Loucy (cell line): ENCODE measurements at regions not wholly inside any gene's neighbourhood (a gene's known extent, or its start where the extent isn't known, plus 50 kb on each side); places are given as distances from the start of the nearest gene placed in this dataset.

ENCODE experiments used
- H2AFZ ChIP-seq: fragments of 200-600 bp; sonication (generic); 2 replicates; pipeline ENCODE4 v1.6.0; 2016; ENCODE audit warnings: antibody characterized with exemption, mild to moderate bottlenecking, low read length, moderate library complexity
- H3F3A ChIP-seq: fragments of 200-600 bp; 2 replicates; pipeline ENCODE4 v1.6.0; 2016; ENCODE audit warnings: antibody characterized with exemption, low read depth, mild to moderate bottlenecking
- H3K27me3 ChIP-seq: fragments of 200-600 bp; sonication (generic); 2 replicates; pipeline ENCODE4 v1.6.1; 2014; ENCODE audit warnings: low read length, mild to moderate bottlenecking; ENCODE audit not compliant: insufficient read depth, poor library complexity, severe bottlenecking
- H3K36me3 ChIP-seq: fragments of 200-600 bp; sonication (generic); 2 replicates; pipeline ENCODE4 v1.6.1; 2016; ENCODE audit warnings: low read length; ENCODE audit not compliant: insufficient read depth
- H3K4me1 ChIP-seq: fragments of 200-600 bp; sonication (generic); 2 replicates; pipeline ENCODE4 v1.5.1; 2014; ENCODE audit warnings: low read length, mild to moderate bottlenecking; ENCODE audit not compliant: insufficient read depth, poor library complexity, severe bottlenecking
- H3K4me2 ChIP-seq: fragments of 200-600 bp; sonication (generic); 2 replicates; pipeline ENCODE4 v1.6.0; 2014; ENCODE audit warnings: antibody characterized with exemption, low read length, low read depth, mild to moderate bottlenecking; ENCODE audit not compliant: poor library complexity, severe bottlenecking
- H3K4me3 ChIP-seq: fragments of 200-600 bp; sonication (generic); 2 replicates; pipeline ENCODE4 v1.5.1; 2014; ENCODE audit warnings: low read length, mild to moderate bottlenecking, mixed read lengths; ENCODE audit not compliant: poor library complexity, severe bottlenecking
- H3K79me2 ChIP-seq: fragments of 200-600 bp; sonication (generic); 2 replicates; pipeline ENCODE4 v1.6.1; 2014; ENCODE audit warnings: low read length; ENCODE audit not compliant: insufficient read depth
- H3K9ac ChIP-seq: fragments of 200-600 bp; sonication (generic); 2 replicates; pipeline ENCODE4 v1.6.0; 2014; ENCODE audit warnings: mild to moderate bottlenecking, low read depth, low read length, moderate library complexity; ENCODE audit not compliant: poor library complexity, severe bottlenecking
- H3K9me2 ChIP-seq: fragments of 200-600 bp; sonication (generic); replicated peaks from 2 replicates; pipeline ENCODE4 v1.6.1; 2016; ENCODE audit warnings: low read depth, low read length, mixed read lengths
- H3K9me3 ChIP-seq: fragments of 200-600 bp; sonication (generic); 2 replicates; pipeline ENCODE4 v1.6.1; 2014; ENCODE audit warnings: mild to moderate bottlenecking, antibody characterized with exemption, low read length, low read depth; ENCODE audit not compliant: insufficient read depth
- H4K20me1 ChIP-seq: fragments of 200-600 bp; sonication (generic); 2 replicates; pipeline ENCODE4 v1.6.0; 2014; ENCODE audit warnings: antibody characterized with exemption, low read length, mild to moderate bottlenecking; ENCODE audit not compliant: insufficient read depth, poor library complexity, severe bottlenecking
- EZH2phosphoT487 ChIP-seq: fragments of 200-600 bp; IDR thresholded peaks from 2 replicates; pipeline ENCODE4 v1.6.1; 2018; ENCODE audit warnings: antibody characterized with exemption, mild to moderate bottlenecking, moderate library complexity, borderline replicate concordance
- TF ChIP-seq, protein P1 (sequence below): fragments of 200-600 bp; sonication (generic); conservative IDR thresholded peaks from 2 replicates; pipeline ENCODE4 v1.5.1; 2014; ENCODE audit warnings: mild to moderate bottlenecking, antibody characterized with exemption, low read length

DNA sequence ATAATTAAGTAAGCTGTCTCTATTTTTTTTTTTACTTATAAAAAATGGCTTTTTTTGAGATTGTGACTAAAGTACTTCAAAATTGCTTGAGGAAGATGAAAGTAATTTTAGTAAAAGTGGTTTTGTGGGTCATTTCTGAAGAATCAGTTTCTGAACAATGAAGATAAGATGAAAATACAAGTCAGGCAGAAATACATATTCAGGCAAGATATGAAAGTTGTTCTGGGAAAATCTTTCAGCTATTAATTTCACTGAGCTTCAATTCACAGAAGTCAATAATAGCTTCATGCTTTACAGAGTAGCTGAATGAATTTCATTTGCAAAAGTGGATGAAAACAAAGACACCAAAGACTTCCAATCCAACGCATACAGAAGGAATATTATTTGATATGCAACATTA is 305.2 kb upstream of the ARSJ start:
- no peak overlapping the region for H3K4me3 ChIP-seq
- no peak overlapping the region for H3K9ac ChIP-seq
- no peaks in the 10 kb centered on the region for H3K79me2 ChIP-seq
- no peaks in the 10 kb centered on the region for H3F3A ChIP-seq
- TF ChIP-seq, protein P1, sequence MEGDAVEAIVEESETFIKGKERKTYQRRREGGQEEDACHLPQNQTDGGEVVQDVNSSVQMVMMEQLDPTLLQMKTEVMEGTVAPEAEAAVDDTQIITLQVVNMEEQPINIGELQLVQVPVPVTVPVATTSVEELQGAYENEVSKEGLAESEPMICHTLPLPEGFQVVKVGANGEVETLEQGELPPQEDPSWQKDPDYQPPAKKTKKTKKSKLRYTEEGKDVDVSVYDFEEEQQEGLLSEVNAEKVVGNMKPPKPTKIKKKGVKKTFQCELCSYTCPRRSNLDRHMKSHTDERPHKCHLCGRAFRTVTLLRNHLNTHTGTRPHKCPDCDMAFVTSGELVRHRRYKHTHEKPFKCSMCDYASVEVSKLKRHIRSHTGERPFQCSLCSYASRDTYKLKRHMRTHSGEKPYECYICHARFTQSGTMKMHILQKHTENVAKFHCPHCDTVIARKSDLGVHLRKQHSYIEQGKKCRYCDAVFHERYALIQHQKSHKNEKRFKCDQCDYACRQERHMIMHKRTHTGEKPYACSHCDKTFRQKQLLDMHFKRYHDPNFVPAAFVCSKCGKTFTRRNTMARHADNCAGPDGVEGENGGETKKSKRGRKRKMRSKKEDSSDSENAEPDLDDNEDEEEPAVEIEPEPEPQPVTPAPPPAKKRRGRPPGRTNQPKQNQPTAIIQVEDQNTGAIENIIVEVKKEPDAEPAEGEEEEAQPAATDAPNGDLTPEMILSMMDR: no peak
- no peak for TF ChIP-seq EZH2phosphoT487
- no peaks in the 10 kb centered on the region; the same call in 1 of the 2 replicates for H3K9me3 ChIP-seq
- no peak overlapping the region for H2AFZ ChIP-seq
- no peaks in the 10 kb centered on the region for H4K20me1 ChIP-seq
- H3K4me2 ChIP-seq: no peak overlapping the region
- H3K27me3 ChIP-seq: no peaks in the 10 kb centered on the region
- H3K4me1 ChIP-seq: peaks cover 21% of the 10 kb centered on the region
- no peaks in the 10 kb centered on the region for H3K9me2 ChIP-seq
- no peaks in the 10 kb centered on the region for H3K36me3 ChIP-seq

DNA sequence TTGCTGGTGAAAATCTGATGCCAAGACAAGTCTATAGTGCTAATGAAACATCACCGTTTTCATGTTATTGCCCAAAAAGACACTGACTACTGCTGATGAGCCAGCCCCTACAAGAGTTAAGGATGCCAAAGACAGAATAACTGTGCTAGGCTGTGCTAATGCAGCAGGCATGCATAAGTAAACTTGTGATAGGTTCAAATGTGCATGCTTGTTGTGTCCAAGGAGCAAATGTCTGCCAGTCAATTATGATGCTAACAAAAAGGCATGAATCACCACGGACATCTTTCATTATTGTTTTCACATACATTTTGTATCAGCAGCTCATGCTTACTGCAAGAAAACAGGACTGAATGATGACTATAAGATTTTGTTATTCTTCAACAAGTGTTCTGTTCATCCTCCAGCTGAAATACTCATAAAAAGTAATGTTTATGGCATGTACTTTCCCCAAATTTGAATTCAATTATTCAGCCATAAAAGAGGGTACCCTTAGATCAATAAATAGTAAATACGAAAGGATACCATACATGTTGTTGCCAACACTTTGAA is 306.9 kb upstream of the ARSJ start:
- Histone ChIP-seq H3K9ac (no peak overlapping the region), H3K9me2 (no peaks in the 10 kb centered on the region), H3K9me3 (no peaks in the 10 kb centered on the region; the same call in 1 of the 2 replicates), H3K79me2 (no peaks in the 10 kb centered on the region), H2AFZ (no peak overlapping the region), H3K36me3 (no peaks in the 10 kb centered on the region), H3F3A (no peaks in the 10 kb centered on the region), H3K27me3 (no peaks in the 10 kb centered on the region), H3K4me1 (peaks cover 19% of the 10 kb centered on the region), H3K4me2 (no peak overlapping the region), H4K20me1 (no peaks in the 10 kb centered on the region), H3K4me3 (no peak overlapping the region)
- TF ChIP-seq, protein P1: no peak
- TF ChIP-seq EZH2phosphoT487: no peak

DNA sequence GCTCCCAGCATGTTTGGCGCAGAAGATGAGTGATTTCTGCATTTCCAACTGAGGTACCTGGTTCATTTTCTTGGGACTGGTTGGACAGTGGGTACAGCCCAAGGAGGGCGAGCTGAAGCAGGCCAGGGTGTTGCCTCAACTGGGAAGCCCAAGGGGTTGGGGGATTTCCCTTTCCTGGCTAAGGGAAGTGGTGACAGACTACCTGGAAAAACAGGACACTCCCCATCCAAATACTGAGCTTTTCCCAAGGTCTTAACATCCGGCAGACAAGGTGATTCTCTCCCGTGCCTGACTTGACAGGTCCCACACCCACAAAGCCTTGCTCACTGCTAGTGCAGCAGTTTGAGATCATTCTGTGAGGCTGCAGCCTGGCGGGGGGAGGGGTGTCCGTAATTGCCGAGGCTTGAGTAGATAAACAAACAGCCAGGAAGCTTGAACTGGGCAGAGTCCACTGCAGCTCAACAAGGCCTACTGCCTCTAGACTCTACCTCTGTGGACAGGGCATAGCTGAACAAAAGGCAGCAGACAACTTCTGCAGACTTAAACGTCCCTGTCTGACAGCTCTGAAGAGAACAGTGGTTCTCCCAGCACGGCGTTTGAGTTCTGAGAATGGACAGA is 307.7 kb upstream of the ARSJ start:
- Histone ChIP-seq H2AFZ (no peak overlapping the region), H3K36me3 (no peaks in the 10 kb centered on the region), H3K27me3 (no peaks in the 10 kb centered on the region), H3F3A (no peaks in the 10 kb centered on the region), H3K9me3 (no peaks in the 10 kb centered on the region; the same call in 1 of the 2 replicates), H3K9me2 (no peaks in the 10 kb centered on the region), H3K79me2 (no peaks in the 10 kb centered on the region), H3K4me2 (no peak overlapping the region), H3K9ac (no peak overlapping the region), H3K4me1 (peaks cover 13% of the 10 kb centered on the region), H3K4me3 (no peak overlapping the region), H4K20me1 (no peaks in the 10 kb centered on the region)
- no peak for TF ChIP-seq EZH2phosphoT487

DNA sequence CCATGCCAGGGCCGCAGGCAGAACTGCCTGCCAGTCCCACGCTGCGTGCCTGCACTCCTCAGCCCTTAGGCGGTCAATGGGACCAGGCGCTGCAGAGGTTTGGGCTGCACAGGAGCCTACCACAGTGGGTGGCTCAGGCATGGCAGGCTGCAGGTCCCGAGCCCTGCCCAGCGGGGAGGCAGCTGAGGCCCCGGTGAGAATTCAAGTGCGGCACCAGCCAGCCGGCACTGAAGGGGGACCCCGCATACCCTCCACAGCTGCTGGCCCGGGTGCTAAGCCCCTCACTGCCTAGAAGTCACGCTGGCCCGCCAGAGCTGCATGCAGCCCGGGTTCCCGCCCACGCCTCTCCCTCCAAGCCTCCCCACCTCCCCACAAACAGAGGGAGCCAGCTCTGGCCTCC is 302.5 kb upstream of the UGT8 start:
- no peaks in the 10 kb centered on the region for H3K9me2 ChIP-seq
- H3K4me1 ChIP-seq: peaks cover 5% of the 10 kb centered on the region
- H4K20me1 ChIP-seq: no peaks in the 10 kb centered on the region
- H3K79me2 ChIP-seq: no peaks in the 10 kb centered on the region
- no peak for TF ChIP-seq EZH2phosphoT487
- TF ChIP-seq, protein P1: no peak
- no peaks in the 10 kb centered on the region for H3K27me3 ChIP-seq
- no peaks in the 10 kb centered on the region for H3F3A ChIP-seq
- H3K9me3 ChIP-seq: no peaks in the 10 kb centered on the region; the same call in 1 of the 2 replicates
- no peaks in the 10 kb centered on the region for H3K36me3 ChIP-seq
- H2AFZ ChIP-seq: no peak overlapping the region
- H3K4me2 ChIP-seq: no peak overlapping the region
- no peak overlapping the region for H3K4me3 ChIP-seq
- H3K9ac ChIP-seq: no peak overlapping the region
